ENCODE measurements at regions not wholly inside any gene's neighbourhood (a gene's known extent, or its start where the extent isn't known, plus 50 kb on each side); places are given as distances from the start of the nearest gene placed in this dataset.

GRCh38 chr13:109383683-109384082 lies 402.7 kb downstream of the IRS2 start:
- TF ChIP-seq CTCF (conservative IDR thresholded peaks at IDR 0.05) = no peak
- H3K27ac ChIP-seq = no peak overlapping the region

GRCh38 chr13:109381546-109382180 lies 404.7 kb downstream of the IRS2 start:
- no peak overlapping the region for H3K27ac ChIP-seq
- no peak for TF ChIP-seq CTCF (conservative IDR thresholded peaks at IDR 0.05)

- no peak for TF ChIP-seq CTCF (conservative IDR thresholded peaks at IDR 0.05)
- no peak overlapping the region for H3K27ac ChIP-seq
These were observed 405.9 kb downstream of the IRS2 start for GRCh38 chr13:109380457-109380856.

GRCh38 chr13:109379930-109380329 lies 406.5 kb downstream of the IRS2 start:
- no peak overlapping the region for H3K27ac ChIP-seq
- no peak for TF ChIP-seq CTCF (conservative IDR thresholded peaks at IDR 0.05)

GRCh38 chr13:109376936-109377335 lies 409.4 kb downstream of the IRS2 start:
- H3K27ac ChIP-seq = no peak overlapping the region
- TF ChIP-seq CTCF (conservative IDR thresholded peaks at IDR 0.05) = no peak

GRCh38 chr13:109374609-109375200 lies 411.7 kb downstream of the IRS2 start:
- no peak for TF ChIP-seq CTCF (conservative IDR thresholded peaks at IDR 0.05)
- H3K27ac ChIP-seq = no peak overlapping the region

- no peak for TF ChIP-seq CTCF (conservative IDR thresholded peaks at IDR 0.05)
- H3K27ac ChIP-seq = no peak overlapping the region
These were observed 413.7 kb downstream of the IRS2 start for GRCh38 chr13:109372666-109373065.
